ENCODE measurements at regions not wholly inside any gene's neighbourhood (a gene's known extent, or its start where the extent isn't known, plus 50 kb on each side); places are given as distances from the start of the nearest gene placed in this dataset.

DNA sequence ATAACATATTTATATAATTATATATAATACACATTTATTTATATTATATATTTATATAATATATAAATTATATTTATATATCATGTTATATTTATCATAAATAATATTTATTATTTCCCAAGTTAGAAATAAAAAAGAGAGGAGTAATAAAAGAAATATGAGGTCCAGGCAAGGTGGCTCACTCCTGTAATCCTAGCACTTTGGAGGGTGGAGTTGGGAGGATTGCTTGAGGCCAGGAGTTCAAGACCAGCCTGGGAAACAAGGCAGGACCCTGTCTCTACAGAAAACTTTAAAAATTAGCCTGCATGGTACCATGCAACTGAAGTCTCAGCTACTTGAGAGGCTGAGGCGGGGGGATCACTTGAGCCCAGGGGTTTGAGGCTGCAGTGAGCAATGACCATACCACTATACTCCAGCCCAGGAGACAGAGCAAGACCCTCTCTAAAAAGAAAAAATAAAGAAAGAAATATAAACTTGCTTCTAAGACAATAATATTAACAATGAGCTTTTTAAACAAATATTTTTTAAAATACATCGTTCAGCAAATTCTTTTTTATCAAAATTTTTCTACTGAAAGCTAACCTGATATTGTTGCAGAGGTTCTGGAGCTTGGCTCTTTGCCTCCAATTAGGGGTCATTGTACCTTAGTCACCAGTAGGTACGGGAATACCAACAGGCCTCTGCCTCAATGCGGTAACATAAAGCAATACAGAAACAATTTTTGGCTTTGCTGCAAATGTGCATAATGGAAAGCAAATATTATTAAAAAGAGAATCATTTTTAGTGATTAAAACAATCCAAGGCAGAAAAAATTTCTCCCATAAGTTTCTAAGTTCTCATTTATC, 290.0 kb downstream of the SETD4 start:
- H3K27me3 ChIP-seq, result no peaks in the 10 kb centered on the region
- TF ChIP-seq Cebpa-rat (IDR thresholded peaks at IDR 0.05), result no peak
- H3K9ac ChIP-seq, result no peak overlapping the region

DNA sequence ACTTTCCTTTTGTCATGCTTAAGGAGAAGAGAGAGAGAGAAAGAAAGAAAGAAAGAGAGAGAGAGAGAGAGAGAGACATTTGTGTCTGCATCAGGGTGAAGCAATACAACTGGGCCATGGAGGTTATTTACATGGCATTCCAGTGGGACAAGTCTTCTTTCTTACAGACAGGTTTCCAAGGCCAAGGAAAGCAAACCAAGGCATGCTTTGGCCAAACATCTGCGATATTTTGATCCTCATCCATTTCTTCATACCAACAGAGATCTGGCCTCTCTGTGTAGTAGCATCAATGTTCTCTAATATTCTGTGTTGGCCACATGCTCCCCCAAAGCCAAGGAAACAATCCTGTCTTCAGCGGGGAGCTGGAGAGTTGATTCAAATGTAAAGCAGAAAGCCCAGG, 292.1 kb downstream of the SETD4 start:
- TF ChIP-seq Cebpa-rat (IDR thresholded peaks at IDR 0.05), result no peak
- no peak overlapping the region for H3K27ac ChIP-seq
- H3K36me3 ChIP-seq, result no peaks in the 10 kb centered on the region

More for the DNA sequence above, 290.0 kb downstream of the SETD4 start:
- Histone ChIP-seq H3K27ac (no peak overlapping the region), H3K4me3 (no peak overlapping the region), H3K9me3 (no peaks in the 10 kb centered on the region), H3K4me1 (no peaks in the 10 kb centered on the region), H4K20me1 (no peaks in the 10 kb centered on the region), H3K36me3 (no peaks in the 10 kb centered on the region), H3K4me2 (no peak overlapping the region)

DNA sequence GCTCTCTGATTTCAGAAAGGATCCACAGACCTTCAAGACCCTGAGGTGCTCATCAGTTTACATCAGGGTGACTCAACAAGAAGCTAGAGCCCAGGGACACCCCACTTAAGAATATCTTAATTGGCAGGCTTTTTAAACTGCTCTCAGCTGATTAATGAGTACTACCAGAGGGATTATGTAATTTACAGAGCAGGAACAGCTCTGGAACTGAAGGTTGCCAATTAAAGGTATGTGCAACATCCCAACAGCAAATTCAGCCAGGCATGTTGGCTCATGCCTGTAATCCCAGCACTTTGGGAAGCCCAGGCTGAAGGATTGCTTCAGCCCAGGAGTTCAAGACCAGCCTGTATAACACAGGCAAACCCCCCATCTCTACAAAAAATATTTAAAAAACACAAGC, 295.7 kb downstream of the SETD4 start:
- Histone ChIP-seq H3K4me2 (no peak overlapping the region), H3K27ac (no peak overlapping the region), H3K36me3 (no peaks in the 10 kb centered on the region), H4K20me1 (no peaks in the 10 kb centered on the region), H3K4me1 (no peaks in the 10 kb centered on the region), H3K27me3 (no peaks in the 10 kb centered on the region), H3K9ac (no peak overlapping the region), H3K9me3 (0 out of 2 replicates have a peak, but pooled peaks cover 5% of the 10 kb centered on the region), H3K4me3 (no peak overlapping the region)
- TF ChIP-seq Cebpa-rat (IDR thresholded peaks at IDR 0.05), result no peak

More for the DNA sequence above, 292.1 kb downstream of the SETD4 start:
- no peaks in the 10 kb centered on the region for H3K4me1 ChIP-seq
- no peaks in the 10 kb centered on the region for H3K27me3 ChIP-seq
- no peak overlapping the region for H3K4me2 ChIP-seq
- H4K20me1 ChIP-seq, result no peaks in the 10 kb centered on the region
- no peak overlapping the region for H3K4me3 ChIP-seq
- no peak overlapping the region for H3K9ac ChIP-seq
- 0 out of 2 replicates have a peak, but pooled peaks cover 5% of the 10 kb centered on the region for H3K9me3 ChIP-seq

DNA sequence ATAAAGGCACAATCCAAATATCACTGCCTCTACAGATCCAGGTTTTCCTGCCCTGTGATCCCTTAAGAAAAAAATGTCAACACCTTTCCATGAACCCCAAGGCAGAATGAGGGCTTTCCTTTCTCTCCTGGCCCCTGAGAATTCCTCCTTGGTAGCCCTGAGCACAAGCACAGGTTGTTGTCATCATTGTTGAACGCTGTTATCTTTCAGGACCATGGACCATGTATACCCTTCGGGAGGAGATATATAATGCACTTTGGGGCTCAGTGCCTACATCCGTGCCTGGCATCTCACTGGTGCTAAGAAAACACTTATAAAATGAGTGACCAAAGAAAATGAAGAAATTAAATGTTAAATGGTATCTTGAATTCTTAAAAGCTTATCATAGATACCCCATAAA, 296.2 kb downstream of the SETD4 start:
- no peaks in the 10 kb centered on the region for H3K4me1 ChIP-seq
- no peak overlapping the region for H3K27ac ChIP-seq
- no peak overlapping the region for H3K9ac ChIP-seq
- no peaks in the 10 kb centered on the region for H4K20me1 ChIP-seq
- 0 out of 2 replicates have a peak, but pooled peaks cover 5% of the 10 kb centered on the region for H3K9me3 ChIP-seq
- no peak for TF ChIP-seq Cebpa-rat (IDR thresholded peaks at IDR 0.05)
- no peak overlapping the region for H3K4me2 ChIP-seq
- no peak overlapping the region for H3K4me3 ChIP-seq
- no peaks in the 10 kb centered on the region for H3K27me3 ChIP-seq
- H3K36me3 ChIP-seq, result no peaks in the 10 kb centered on the region

DNA sequence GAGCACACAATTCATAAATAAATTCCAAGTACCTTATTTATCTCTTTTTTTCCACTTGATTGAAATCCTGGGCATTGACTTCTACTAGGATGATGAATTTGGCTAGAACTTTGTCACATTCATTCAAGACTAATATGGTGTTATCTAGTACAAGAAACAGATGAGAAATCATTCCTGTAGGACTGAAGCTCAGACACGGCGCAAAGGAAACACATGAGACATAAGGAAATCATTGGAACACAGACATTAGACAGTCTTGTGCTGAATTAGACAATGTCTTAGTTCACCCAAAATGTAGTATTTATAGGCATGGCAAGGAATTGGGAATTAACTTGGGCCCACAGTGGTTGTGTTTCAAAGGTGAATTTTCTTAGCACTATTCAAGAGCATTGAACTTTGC, 305.7 kb downstream of the SETD4 start:
- Histone ChIP-seq H3K4me2 (no peak overlapping the region), H4K20me1 (no peaks in the 10 kb centered on the region), H3K36me3 (no peaks in the 10 kb centered on the region), H3K9me3 (peaks cover 8% of the 10 kb centered on the region; the same call in 1 of the 2 replicates), H3K4me1 (no peaks in the 10 kb centered on the region), H3K4me3 (no peak overlapping the region), H3K27ac (no peak overlapping the region), H3K9ac (no peak overlapping the region), H3K27me3 (no peaks in the 10 kb centered on the region)
- TF ChIP-seq Cebpa-rat (IDR thresholded peaks at IDR 0.05), result no peak

DNA sequence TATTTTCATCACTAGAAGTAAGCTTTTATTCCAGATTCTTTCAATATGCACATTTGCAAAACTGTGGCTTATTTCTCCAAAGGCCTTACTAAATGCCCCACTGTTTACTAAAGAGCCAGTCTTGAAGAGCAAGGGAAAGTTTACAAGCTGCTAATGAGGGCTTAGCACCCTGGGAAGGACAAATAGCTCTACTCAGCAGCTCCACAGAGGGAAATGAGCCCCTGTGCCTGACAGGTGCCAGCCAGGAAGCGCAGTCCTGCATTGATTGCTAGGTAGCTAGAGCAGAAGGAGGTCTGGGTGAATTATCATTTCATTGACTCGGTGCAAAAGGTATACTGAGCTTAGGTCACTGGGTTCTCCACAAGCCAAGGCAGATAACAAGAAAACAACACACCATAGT, 307.0 kb downstream of the SETD4 start:
- Histone ChIP-seq H3K36me3 (no peaks in the 10 kb centered on the region), H3K9me3 (peaks cover 8% of the 10 kb centered on the region; the same call in 1 of the 2 replicates), H4K20me1 (no peaks in the 10 kb centered on the region), H3K4me1 (no peaks in the 10 kb centered on the region), H3K4me3 (no peak overlapping the region), H3K27ac (no peak overlapping the region), H3K27me3 (no peaks in the 10 kb centered on the region), H3K9ac (no peak overlapping the region), H3K4me2 (no peak overlapping the region)
- TF ChIP-seq Cebpa-rat (IDR thresholded peaks at IDR 0.05), result no peak

DNA sequence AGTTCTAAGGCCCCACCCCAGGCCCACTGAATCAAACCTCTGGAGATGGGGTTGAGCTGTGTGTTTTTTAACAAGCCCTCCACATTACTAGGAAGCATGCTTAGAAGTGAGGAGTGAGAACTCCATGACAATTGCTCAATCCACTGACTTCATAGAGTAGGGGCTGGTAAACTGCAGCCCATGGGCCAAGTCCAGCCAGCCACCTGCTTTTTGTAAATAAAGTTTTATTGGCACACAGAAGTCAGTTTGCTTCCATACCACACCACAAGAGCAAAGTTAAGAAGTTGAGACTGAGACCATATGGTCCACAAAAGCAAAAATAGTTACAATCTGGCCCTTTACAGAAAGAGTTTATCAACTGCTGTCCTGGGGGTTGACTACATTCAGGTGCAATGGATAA, 309.2 kb downstream of the SETD4 start:
- H3K4me2 ChIP-seq, result no peak overlapping the region
- H4K20me1 ChIP-seq, result no peaks in the 10 kb centered on the region
- peaks cover 8% of the 10 kb centered on the region; the same call in 1 of the 2 replicates for H3K9me3 ChIP-seq
- no peak overlapping the region for H3K27ac ChIP-seq
- TF ChIP-seq Cebpa-rat (IDR thresholded peaks at IDR 0.05), result no peak
- no peak overlapping the region for H3K9ac ChIP-seq
- H3K4me1 ChIP-seq, result no peaks in the 10 kb centered on the region
- H3K27me3 ChIP-seq, result no peaks in the 10 kb centered on the region
- no peaks in the 10 kb centered on the region for H3K36me3 ChIP-seq
- H3K4me3 ChIP-seq, result no peak overlapping the region

DNA sequence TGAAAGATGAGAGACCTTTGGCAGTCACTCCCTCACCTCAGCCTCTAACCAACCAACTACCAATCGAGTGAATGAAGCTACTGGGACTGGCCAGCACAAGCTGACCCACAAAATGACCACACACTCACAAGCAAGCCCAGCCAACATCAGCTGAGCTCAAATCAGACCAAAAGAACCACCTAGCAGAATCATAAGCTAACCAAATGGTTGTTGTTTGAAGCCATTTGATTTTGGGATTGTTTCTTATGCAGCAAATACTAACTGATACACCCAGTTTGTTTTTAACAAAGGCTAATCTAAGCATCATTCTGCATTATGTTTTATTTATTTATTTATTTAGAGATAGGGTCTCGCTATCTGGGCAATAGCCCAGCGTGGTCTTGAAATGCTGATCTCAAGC, 310.4 kb downstream of the SETD4 start:
- Histone ChIP-seq H4K20me1 (no peaks in the 10 kb centered on the region), H3K27me3 (no peaks in the 10 kb centered on the region), H3K9me3 (peaks cover 8% of the 10 kb centered on the region; the same call in 1 of the 2 replicates), H3K36me3 (no peaks in the 10 kb centered on the region), H3K4me2 (no peak overlapping the region), H3K4me1 (no peaks in the 10 kb centered on the region), H3K27ac (no peak overlapping the region), H3K4me3 (no peak overlapping the region), H3K9ac (no peak overlapping the region)
- TF ChIP-seq Cebpa-rat (IDR thresholded peaks at IDR 0.05), result no peak

DNA sequence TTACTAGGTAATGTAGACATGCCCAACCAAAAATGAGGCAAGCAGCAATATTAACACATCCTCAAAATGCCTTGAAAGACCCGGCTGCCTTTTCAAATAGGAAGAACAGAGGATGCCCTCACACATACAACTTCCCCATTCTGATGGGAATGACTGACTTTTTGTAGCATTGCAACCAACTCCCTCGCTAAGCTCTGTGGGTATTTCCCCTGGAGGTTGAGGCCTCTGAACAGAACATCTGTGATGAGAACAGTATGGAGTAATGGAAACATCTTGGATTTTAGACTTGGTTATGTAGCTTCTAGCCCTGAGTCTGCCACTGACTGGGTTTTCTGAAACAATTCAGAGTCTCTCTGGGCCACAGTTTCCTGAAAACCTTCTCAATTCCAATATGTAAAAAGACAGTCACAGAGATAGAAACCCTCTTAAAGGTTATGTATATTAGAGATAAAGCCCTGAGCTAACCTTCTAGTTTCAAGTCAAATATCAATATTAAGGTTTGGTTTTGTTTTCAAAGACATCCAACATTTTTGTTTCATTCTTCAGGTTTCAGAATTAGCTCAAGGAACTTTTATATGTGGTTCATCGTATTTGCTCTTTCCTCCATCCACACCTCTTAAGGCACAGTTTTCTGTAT, 311.5 kb downstream of the SETD4 start:
- Histone ChIP-seq H3K27ac (no peak overlapping the region), H3K4me1 (no peaks in the 10 kb centered on the region), H3K4me3 (no peak overlapping the region), H3K36me3 (no peaks in the 10 kb centered on the region), H3K4me2 (no peak overlapping the region), H3K27me3 (no peaks in the 10 kb centered on the region), H3K9ac (no peak overlapping the region), H3K9me3 (peaks cover 8% of the 10 kb centered on the region; the same call in 1 of the 2 replicates), H4K20me1 (no peaks in the 10 kb centered on the region)
- no peak for TF ChIP-seq Cebpa-rat (IDR thresholded peaks at IDR 0.05)

DNA sequence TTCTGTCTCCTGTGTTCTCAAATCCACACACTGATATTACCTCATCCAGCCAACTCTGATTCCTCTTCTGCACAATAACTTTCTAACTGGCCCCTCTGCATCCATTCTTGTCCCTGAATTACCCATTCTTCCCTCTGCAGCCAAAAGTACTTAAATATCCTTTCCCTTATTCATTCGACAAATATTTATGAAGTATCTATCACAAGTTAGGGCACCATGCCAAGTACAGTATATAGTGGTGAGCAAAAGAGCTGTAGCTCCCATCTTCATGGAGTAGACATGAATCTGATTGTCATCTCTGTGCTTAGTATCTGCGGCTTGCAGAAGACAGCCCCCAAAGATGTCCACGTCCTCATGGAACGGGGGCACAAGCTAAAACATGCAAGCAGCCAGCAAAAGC, 316.8 kb downstream of the SETD4 start:
- TF ChIP-seq Cebpa-rat (IDR thresholded peaks at IDR 0.05), result no peak
- no peak overlapping the region for H3K9ac ChIP-seq
- H3K36me3 ChIP-seq, result no peaks in the 10 kb centered on the region
- H3K9me3 ChIP-seq, result peaks cover 20% of the 10 kb centered on the region
- H3K27me3 ChIP-seq, result no peaks in the 10 kb centered on the region
- peaks cover 14% of the 10 kb centered on the region for H3K4me1 ChIP-seq
- no peak overlapping the region for H3K27ac ChIP-seq
- no peaks in the 10 kb centered on the region for H4K20me1 ChIP-seq
- no peak overlapping the region for H3K4me2 ChIP-seq
- no peak overlapping the region for H3K4me3 ChIP-seq
